ENCODE measurements at regions not wholly inside any gene's neighbourhood (a gene's known extent, or its start where the extent isn't known, plus 50 kb on each side); places are given as distances from the start of the nearest gene placed in this dataset.

DNA sequence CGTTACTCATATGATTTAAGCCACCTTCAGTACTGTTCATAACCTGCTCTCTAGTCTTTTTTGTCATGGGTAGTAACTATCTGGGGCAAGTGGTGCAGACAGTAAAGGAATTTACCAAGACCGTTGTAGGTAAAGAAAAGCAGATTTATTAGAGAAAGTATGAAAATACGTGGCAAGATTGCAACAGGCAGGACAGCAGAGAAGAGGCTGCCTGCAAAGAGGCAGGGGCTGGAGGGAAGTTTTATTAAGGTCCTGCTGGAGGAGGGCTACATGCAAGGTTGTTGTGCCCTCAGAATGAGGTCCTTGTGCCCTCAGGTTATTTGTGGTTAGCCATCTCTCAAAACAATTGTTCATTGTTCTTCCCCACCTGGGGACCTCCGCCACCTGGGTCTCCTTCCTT lies 444.3 kb downstream of the BCKDHB start:
- TF ChIP-seq, protein P1, sequence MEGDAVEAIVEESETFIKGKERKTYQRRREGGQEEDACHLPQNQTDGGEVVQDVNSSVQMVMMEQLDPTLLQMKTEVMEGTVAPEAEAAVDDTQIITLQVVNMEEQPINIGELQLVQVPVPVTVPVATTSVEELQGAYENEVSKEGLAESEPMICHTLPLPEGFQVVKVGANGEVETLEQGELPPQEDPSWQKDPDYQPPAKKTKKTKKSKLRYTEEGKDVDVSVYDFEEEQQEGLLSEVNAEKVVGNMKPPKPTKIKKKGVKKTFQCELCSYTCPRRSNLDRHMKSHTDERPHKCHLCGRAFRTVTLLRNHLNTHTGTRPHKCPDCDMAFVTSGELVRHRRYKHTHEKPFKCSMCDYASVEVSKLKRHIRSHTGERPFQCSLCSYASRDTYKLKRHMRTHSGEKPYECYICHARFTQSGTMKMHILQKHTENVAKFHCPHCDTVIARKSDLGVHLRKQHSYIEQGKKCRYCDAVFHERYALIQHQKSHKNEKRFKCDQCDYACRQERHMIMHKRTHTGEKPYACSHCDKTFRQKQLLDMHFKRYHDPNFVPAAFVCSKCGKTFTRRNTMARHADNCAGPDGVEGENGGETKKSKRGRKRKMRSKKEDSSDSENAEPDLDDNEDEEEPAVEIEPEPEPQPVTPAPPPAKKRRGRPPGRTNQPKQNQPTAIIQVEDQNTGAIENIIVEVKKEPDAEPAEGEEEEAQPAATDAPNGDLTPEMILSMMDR (IDR thresholded peaks at IDR 0.05): no peak
- TF ChIP-seq TP53 (CRISPR knock-in tag; IDR thresholded peaks at IDR 0.05) (no peak), RCOR1 (IDR thresholded peaks at IDR 0.05; ENCODE audit: low read depth, low read length) (no peak), ZFP36 (IDR thresholded peaks at IDR 0.05; ENCODE audit: borderline replicate concordance, partially characterized antibody) (no peak), POLR2A (IDR thresholded peaks at IDR 0.05; ENCODE audit: low read length) (no peak), EP300 (IDR thresholded peaks at IDR 0.05) (no peak)
